Thyroid gland (tissue), 4 donors: ENCODE measurements at regions not wholly inside any gene's neighbourhood (a gene's known extent, or its start where the extent isn't known, plus 50 kb on each side); places are given as distances from the start of the nearest gene placed in this dataset.
"Not testable (repeated sequence)": the region's sequence is repeated elsewhere in the genome, so short reads cannot be mapped to it uniquely, and the experiment has no call there.

Experiments
- DNase-seq, 2 donors: peaks; one replicate each; pipeline ENCODE4 v3.0.0-alpha.2; 2019
- H3K27ac ChIP-seq, 3 donors: fragments of 200-600 bp; sonication (generic); 1 replicate in 2 of 3; 2 replicates in 1 of 3; pipeline ENCODE4 v1.5.1; 2016 to 2019; ENCODE audit warnings: mild to moderate bottlenecking in 1 of 3, moderate library complexity in 1 of 3
- H3K27me3 ChIP-seq: fragments of 200-600 bp; sonication (generic); one replicate; pipeline ENCODE4 v1.5.1; 2019
- H3K36me3 ChIP-seq, 2 donors: fragments of 200-600 bp; sonication (generic); one replicate each; pipeline ENCODE4 v1.5.1; 2016 to 2019
- H3K4me1 ChIP-seq, 2 donors: fragments of 200-600 bp; sonication (generic); one replicate each; pipeline ENCODE4 v1.5.1; 2017 to 2019
- H3K4me3 ChIP-seq, 3 donors: fragments of 200-600 bp; sonication (generic); replicated peaks in 1 of 3; 1 replicate in 2 of 3; 2 replicates in 1 of 3; pipeline ENCODE4 v1.5.1; 2016; ENCODE audit warnings: mild to moderate bottlenecking in 1 of 3
- H3K9me3 ChIP-seq: fragments of 200-600 bp; sonication (generic); one replicate; pipeline ENCODE4 v1.5.1; 2017
- CTCF ChIP-seq, 6 experiments: fragments of 200-600 bp in 3 of 6; fragments of 450-650 bp in 3 of 6; sonication (generic) in 3 of 6; IDR thresholded peaks; one replicate each; pipeline ENCODE4 v1.5.1; 2016 to 2019; ENCODE audit warnings: antibody characterized with exemption in 6 of 6, mild to moderate bottlenecking in 2 of 6, inconsistent platforms in 1 of 6, moderate library complexity in 1 of 6
- POLR2A ChIP-seq, 2 donors: fragments of 450-650 bp; IDR thresholded peaks; one replicate each; pipeline ENCODE4 v1.6.1; 2017; ENCODE audit warnings: antibody characterized with exemption in 2 of 2, mild to moderate bottlenecking in 2 of 2, moderate library complexity in 1 of 2
- WGBS, 2 donors: methylation state at CpG; one replicate each; pipeline ENCODE4 v1.1.5; 2017; 5-methylcytosine and 5-hydroxymethylcytosine counted together
- intact Hi-C: fragments of 100-400 bp; cut with DNase I; formaldehyde crosslinking; loops from one replicate; pipeline ENCODE4 v1.15.1; 2023

- TF ChIP-seq POLR2A (IDR thresholded peaks at IDR 0.05) = no peak
- TF ChIP-seq CTCF (IDR thresholded peaks at IDR 0.05) = no peak
- no peaks in the 10 kb centered on the region for H3K4me1 ChIP-seq
- no peak for DNase-seq
- H3K27me3 ChIP-seq = no peaks in the 10 kb centered on the region
- H3K36me3 ChIP-seq = no peaks in the 10 kb centered on the region
- intact Hi-C loops = no loop called here
- 87 to 97% methylated on average over 20 to 34 of the region's 34 CpGs for WGBS, 2 donors
- H3K27ac ChIP-seq = no peak overlapping the region
- H3K4me3 ChIP-seq = no peak overlapping the region
- H3K9me3 ChIP-seq = no peaks in the 10 kb centered on the region
Measured at GRCh38 chr13:18236528-18236815, 945.2 kb downstream of the TUBA3C start.

- Histone ChIP-seq H3K36me3 (no peaks in the 10 kb centered on the region), H3K27me3 (no peaks in the 10 kb centered on the region), H3K9me3 (no peaks in the 10 kb centered on the region), H3K4me1 (no peaks in the 10 kb centered on the region), H3K4me3 (no peak overlapping the region), H3K27ac (no peak overlapping the region)
- intact Hi-C loops = no loop called here
- TF ChIP-seq CTCF (IDR thresholded peaks at IDR 0.05) = no peak
- 92 to 97% methylated on average over 46 to 85 of the region's 94 CpGs for WGBS, 2 donors
- no peak for DNase-seq
Measured at GRCh38 chr13:18235756-18236527, 945.7 kb downstream of the TUBA3C start.

- no peak overlapping the region for H3K27ac ChIP-seq
- H3K4me3 ChIP-seq = no peak overlapping the region
- H3K9me3 ChIP-seq = no peaks in the 10 kb centered on the region
- TF ChIP-seq CTCF (IDR thresholded peaks at IDR 0.05) (no peak), POLR2A (IDR thresholded peaks at IDR 0.05) (no peak)
- no peak for DNase-seq
- H3K4me1 ChIP-seq = no peaks in the 10 kb centered on the region
- no peaks in the 10 kb centered on the region for H3K36me3 ChIP-seq
- no peaks in the 10 kb centered on the region for H3K27me3 ChIP-seq
- intact Hi-C loops = no loop called here
- 98 to 99% methylated on average over 9 to 30 of the region's 47 CpGs for WGBS, 2 donors
Measured at GRCh38 chr13:18235172-18235571, 946.5 kb downstream of the TUBA3C start.

- H3K27me3 ChIP-seq, H3K4me3 ChIP-seq, DNase-seq, H3K36me3 ChIP-seq, H3K27ac ChIP-seq, H3K9me3 ChIP-seq, H3K4me1 ChIP-seq, intact Hi-C loops: not testable (repeated sequence)
- WGBS, 2 donors = 83 to 100% methylated on average over 2 to 27 of the region's 56 CpGs
Measured at GRCh38 chr13:18234451-18234850, 947.2 kb downstream of the TUBA3C start.

GRCh38 chr13:18233783-18234299 is 947.8 kb downstream of the TUBA3C start:
- no peaks in the 10 kb centered on the region for H3K36me3 ChIP-seq
- no peak overlapping the region for H3K27ac ChIP-seq
- no peaks in the 10 kb centered on the region for H3K4me1 ChIP-seq
- no peaks in the 10 kb centered on the region for H3K9me3 ChIP-seq
- H3K27me3 ChIP-seq = no peaks in the 10 kb centered on the region
- TF ChIP-seq CTCF (IDR thresholded peaks at IDR 0.05) = no peak
- no peak for TF ChIP-seq POLR2A (IDR thresholded peaks at IDR 0.05)
- H3K4me3 ChIP-seq = no peak overlapping the region
- WGBS, 2 donors = 94 to 97% methylated on average over 35 to 71 of the region's 71 CpGs
- no peak for DNase-seq
- intact Hi-C loops = no loop called here
